ENCODE measurements at regions not wholly inside any gene's neighbourhood (a gene's known extent, or its start where the extent isn't known, plus 50 kb on each side); places are given as distances from the start of the nearest gene placed in this dataset.
"Not testable (repeated sequence)": the region's sequence is repeated elsewhere in the genome, so short reads cannot be mapped to it uniquely, and the experiment has no call there.

DNA sequence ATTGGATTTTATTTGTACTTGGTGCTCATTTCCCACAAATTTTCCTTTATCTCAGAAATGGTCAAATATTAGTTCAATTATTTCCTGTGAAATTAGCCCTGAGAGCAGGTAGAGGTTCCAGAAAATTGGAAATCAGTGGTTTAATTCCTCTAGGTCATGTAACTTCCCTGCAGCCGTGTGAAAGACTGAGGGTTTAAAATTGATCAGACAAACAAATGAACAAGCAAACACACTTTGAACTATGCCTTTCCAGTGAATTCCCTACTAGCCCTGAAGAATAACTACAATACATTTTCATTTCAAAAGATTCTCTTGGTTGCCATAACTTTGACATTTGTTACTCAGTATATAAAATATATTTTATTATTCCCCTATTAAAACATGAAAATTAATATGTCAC is 1116.7 kb downstream of the REEP3 start:
- no peak for DNase-seq (ENCODE audit: low spot score)
- TF ChIP-seq, protein P1, sequence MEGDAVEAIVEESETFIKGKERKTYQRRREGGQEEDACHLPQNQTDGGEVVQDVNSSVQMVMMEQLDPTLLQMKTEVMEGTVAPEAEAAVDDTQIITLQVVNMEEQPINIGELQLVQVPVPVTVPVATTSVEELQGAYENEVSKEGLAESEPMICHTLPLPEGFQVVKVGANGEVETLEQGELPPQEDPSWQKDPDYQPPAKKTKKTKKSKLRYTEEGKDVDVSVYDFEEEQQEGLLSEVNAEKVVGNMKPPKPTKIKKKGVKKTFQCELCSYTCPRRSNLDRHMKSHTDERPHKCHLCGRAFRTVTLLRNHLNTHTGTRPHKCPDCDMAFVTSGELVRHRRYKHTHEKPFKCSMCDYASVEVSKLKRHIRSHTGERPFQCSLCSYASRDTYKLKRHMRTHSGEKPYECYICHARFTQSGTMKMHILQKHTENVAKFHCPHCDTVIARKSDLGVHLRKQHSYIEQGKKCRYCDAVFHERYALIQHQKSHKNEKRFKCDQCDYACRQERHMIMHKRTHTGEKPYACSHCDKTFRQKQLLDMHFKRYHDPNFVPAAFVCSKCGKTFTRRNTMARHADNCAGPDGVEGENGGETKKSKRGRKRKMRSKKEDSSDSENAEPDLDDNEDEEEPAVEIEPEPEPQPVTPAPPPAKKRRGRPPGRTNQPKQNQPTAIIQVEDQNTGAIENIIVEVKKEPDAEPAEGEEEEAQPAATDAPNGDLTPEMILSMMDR (IDR thresholded peaks at IDR 0.05; ENCODE audit: extremely low read depth, missing control alignments): no peak

DNA sequence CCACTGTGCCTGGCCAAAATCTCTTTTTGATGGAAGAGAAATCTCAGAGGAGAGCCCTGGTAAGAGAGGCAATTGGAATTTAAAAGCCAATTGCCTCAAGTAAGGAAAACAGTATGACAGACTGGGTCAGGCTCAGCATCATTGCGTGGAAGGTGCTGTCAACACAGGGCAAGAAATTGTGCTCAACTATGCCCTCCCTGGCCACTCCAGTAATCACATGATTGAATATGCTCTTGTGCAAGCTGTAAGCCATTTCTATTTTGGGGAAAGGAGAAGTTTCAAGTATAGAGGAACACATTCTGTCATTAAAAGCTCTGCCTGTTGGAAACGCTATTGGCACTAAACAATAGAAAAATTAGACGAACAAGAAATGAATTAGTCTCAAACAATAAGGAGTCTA is 1127.7 kb downstream of the REEP3 start:
- TF ChIP-seq, protein P1 (IDR thresholded peaks at IDR 0.05; ENCODE audit: extremely low read depth, missing control alignments): no peak
- peak; percentile 1 for DNase-seq (ENCODE audit: low spot score)

DNA sequence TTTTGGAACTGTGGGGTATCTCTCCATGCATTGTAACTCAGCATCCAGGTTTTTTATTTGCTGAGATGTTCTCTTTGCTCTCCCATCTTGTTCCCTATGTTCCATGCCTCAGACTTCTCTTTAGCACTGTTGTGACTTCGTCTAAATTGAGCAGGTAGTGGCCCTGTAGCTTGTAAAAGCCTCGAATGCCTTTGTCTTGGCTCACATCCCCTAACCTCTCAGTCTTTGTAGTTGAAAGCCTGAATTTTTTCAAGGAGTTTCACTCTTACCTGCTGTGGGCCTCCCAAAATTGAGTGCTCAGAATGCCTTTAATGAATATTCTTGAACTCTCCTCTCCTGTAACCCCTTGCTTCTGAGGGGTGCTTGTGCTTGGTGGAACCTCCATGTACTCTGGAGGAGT is 1137.3 kb downstream of the REEP3 start:
- TF ChIP-seq, protein P1 (IDR thresholded peaks at IDR 0.05; ENCODE audit: extremely low read depth, missing control alignments): no peak
- DNase-seq (ENCODE audit: low spot score): no peak

DNA sequence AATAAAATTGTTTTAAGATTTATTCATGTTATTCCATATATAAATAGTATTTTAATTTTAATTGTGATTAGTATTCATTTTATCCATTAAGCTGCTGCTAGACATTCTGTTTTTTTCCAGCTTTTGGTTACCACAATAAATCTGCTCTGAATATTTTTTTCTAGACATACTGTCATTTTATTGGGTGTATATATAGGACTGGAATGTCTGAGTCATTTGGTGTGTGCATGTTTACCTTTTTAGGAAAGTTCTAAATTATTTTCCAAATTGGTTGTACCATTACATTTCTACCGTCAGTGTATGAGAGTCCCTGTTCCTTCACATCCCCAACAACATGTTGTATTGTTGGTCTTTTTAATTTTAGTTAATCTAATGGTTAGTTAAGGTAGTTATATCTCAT is 1138.1 kb downstream of the REEP3 start:
- TF ChIP-seq, protein P1 (IDR thresholded peaks at IDR 0.05; ENCODE audit: extremely low read depth, missing control alignments): no peak
- no peak for DNase-seq (ENCODE audit: low spot score)

GRCh38 chr10:64682043-64682442 is 1160.8 kb downstream of the REEP3 start:
- no peak for DNase-seq (ENCODE audit: low spot score)
- TF ChIP-seq, protein P1 (IDR thresholded peaks at IDR 0.05; ENCODE audit: extremely low read depth, missing control alignments): no peak

DNA sequence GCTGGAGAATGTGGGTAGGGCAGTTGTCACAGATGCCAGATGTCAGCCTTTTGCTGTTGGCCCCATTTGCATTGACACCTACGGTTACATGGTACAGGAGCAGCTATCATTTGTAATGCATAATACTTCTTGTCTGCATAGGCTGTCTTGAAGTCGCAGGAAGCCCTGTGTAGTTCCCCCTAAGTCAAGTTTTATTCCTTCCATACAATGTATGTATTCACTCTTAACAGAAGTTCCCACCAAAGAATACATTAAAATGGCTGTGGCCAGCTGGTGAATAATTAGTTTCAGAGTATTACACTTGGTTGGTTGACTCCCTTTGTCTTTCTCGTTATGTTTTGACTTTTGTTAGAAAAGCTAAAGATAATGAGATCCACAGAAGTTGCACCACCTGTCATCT is 1169.0 kb downstream of the REEP3 start:
- DNase-seq (ENCODE audit: low spot score): no peak
- TF ChIP-seq, protein P1 (IDR thresholded peaks at IDR 0.05; ENCODE audit: extremely low read depth, missing control alignments): no peak

- no peak for DNase-seq (ENCODE audit: low spot score)
- TF ChIP-seq, protein P1 (IDR thresholded peaks at IDR 0.05; ENCODE audit: extremely low read depth, missing control alignments): no peak
Observed at GRCh38 chr10:64699244-64699643, 1178.0 kb downstream of the REEP3 start.

- not testable (repeated sequence) for DNase-seq (ENCODE audit: low spot score)
Observed at GRCh38 chr10:64702086-64702485, 1180.9 kb downstream of the REEP3 start.

Measured in GM20000 (cell line).